ENCODE measurements at regions not wholly inside any gene's neighbourhood (a gene's known extent, or its start where the extent isn't known, plus 50 kb on each side); places are given as distances from the start of the nearest gene placed in this dataset.

GRCh38 chr5:66362046-66362445 lies 217.9 kb downstream of the SREK1 start:
- Histone ChIP-seq H3K36me3 (ENCODE audit: insufficient read depth, low read length) (no peaks in the 10 kb centered on the region), H3K4me1 (ENCODE audit: insufficient read depth, low read length, poor library complexity, severe bottlenecking) (no peaks in the 10 kb centered on the region), H3K9ac (ENCODE audit: low read depth, low read length, poor library complexity, severe bottlenecking) (no peak overlapping the region), H3K4me3 (ENCODE audit: low read length, poor library complexity, severe bottlenecking) (no peak overlapping the region), H3K27me3 (ENCODE audit: insufficient read depth, low read length, poor library complexity, severe bottlenecking) (no peaks in the 10 kb centered on the region), H2AFZ (ENCODE audit: low read length) (no peak overlapping the region), H3K9me2 (replicated peaks; ENCODE audit: low read depth, low read length) (no peaks in the 10 kb centered on the region), H4K20me1 (ENCODE audit: insufficient read depth, low read length, poor library complexity, severe bottlenecking) (no peaks in the 10 kb centered on the region), H3K9me3 (ENCODE audit: insufficient read depth, low read depth, low read length) (no peaks in the 10 kb centered on the region), H3K79me2 (ENCODE audit: insufficient read depth, low read length) (no peaks in the 10 kb centered on the region), H3F3A (ENCODE audit: low read depth) (no peaks in the 10 kb centered on the region), H3K4me2 (ENCODE audit: low read depth, low read length, poor library complexity, severe bottlenecking) (no peak overlapping the region)
- TF ChIP-seq EZH2phosphoT487 (IDR thresholded peaks at IDR 0.05; ENCODE audit: borderline replicate concordance) (no peak), CTCF (conservative IDR thresholded peaks at IDR 0.05; ENCODE audit: low read length) (no peak)

- no peak overlapping the region for H3K9ac ChIP-seq (ENCODE audit: low read depth, low read length, poor library complexity, severe bottlenecking)
- no peaks in the 10 kb centered on the region for H3K27me3 ChIP-seq (ENCODE audit: insufficient read depth, low read length, poor library complexity, severe bottlenecking)
- H4K20me1 ChIP-seq (ENCODE audit: insufficient read depth, low read length, poor library complexity, severe bottlenecking) = no peaks in the 10 kb centered on the region
- H3K9me3 ChIP-seq (ENCODE audit: insufficient read depth, low read depth, low read length) = no peaks in the 10 kb centered on the region
- no peak overlapping the region for H3K4me2 ChIP-seq (ENCODE audit: low read depth, low read length, poor library complexity, severe bottlenecking)
- no peaks in the 10 kb centered on the region for H3K9me2 ChIP-seq (replicated peaks; ENCODE audit: low read depth, low read length)
- H2AFZ ChIP-seq (ENCODE audit: low read length) = no peak overlapping the region
- no peaks in the 10 kb centered on the region for H3K79me2 ChIP-seq (ENCODE audit: insufficient read depth, low read length)
- H3K36me3 ChIP-seq (ENCODE audit: insufficient read depth, low read length) = no peaks in the 10 kb centered on the region
- H3K4me1 ChIP-seq (ENCODE audit: insufficient read depth, low read length, poor library complexity, severe bottlenecking) = no peaks in the 10 kb centered on the region
- H3F3A ChIP-seq (ENCODE audit: low read depth) = no peaks in the 10 kb centered on the region
- no peak overlapping the region for H3K4me3 ChIP-seq (ENCODE audit: low read length, poor library complexity, severe bottlenecking)
- TF ChIP-seq CTCF (conservative IDR thresholded peaks at IDR 0.05; ENCODE audit: low read length) (no peak), EZH2phosphoT487 (IDR thresholded peaks at IDR 0.05; ENCODE audit: borderline replicate concordance) (no peak)
These were observed 218.6 kb downstream of the SREK1 start for GRCh38 chr5:66362687-66363086.

- no peaks in the 10 kb centered on the region for H4K20me1 ChIP-seq (ENCODE audit: insufficient read depth, low read length, poor library complexity, severe bottlenecking)
- H3K9me2 ChIP-seq (replicated peaks; ENCODE audit: low read depth, low read length) = no peaks in the 10 kb centered on the region
- no peak for TF ChIP-seq CTCF (conservative IDR thresholded peaks at IDR 0.05; ENCODE audit: low read length)
- TF ChIP-seq EZH2phosphoT487 (IDR thresholded peaks at IDR 0.05; ENCODE audit: borderline replicate concordance) = no peak
- no peaks in the 10 kb centered on the region for H3F3A ChIP-seq (ENCODE audit: low read depth)
- H3K9me3 ChIP-seq (ENCODE audit: insufficient read depth, low read depth, low read length) = no peaks in the 10 kb centered on the region
- no peaks in the 10 kb centered on the region for H3K36me3 ChIP-seq (ENCODE audit: insufficient read depth, low read length)
- H3K79me2 ChIP-seq (ENCODE audit: insufficient read depth, low read length) = no peaks in the 10 kb centered on the region
- no peak overlapping the region for H3K9ac ChIP-seq (ENCODE audit: low read depth, low read length, poor library complexity, severe bottlenecking)
- H3K27me3 ChIP-seq (ENCODE audit: insufficient read depth, low read length, poor library complexity, severe bottlenecking) = no peaks in the 10 kb centered on the region
- H3K4me1 ChIP-seq (ENCODE audit: insufficient read depth, low read length, poor library complexity, severe bottlenecking) = no peaks in the 10 kb centered on the region
- no peak overlapping the region for H3K4me2 ChIP-seq (ENCODE audit: low read depth, low read length, poor library complexity, severe bottlenecking)
- no peak overlapping the region for H3K4me3 ChIP-seq (ENCODE audit: low read length, poor library complexity, severe bottlenecking)
- no peak overlapping the region for H2AFZ ChIP-seq (ENCODE audit: low read length)
These were observed 219.0 kb downstream of the SREK1 start for GRCh38 chr5:66363097-66363496.
